Kidney (tissue), 13 donors: ENCODE measurements at regions not wholly inside any gene's neighbourhood (a gene's known extent, or its start where the extent isn't known, plus 50 kb on each side); places are given as distances from the start of the nearest gene placed in this dataset.

Source experiments
- DNase-seq, 5 donors: peaks; one replicate each; pipeline ENCODE4 v3.0.0-alpha.2; 2013 to 2020
- FAIRE-seq: peaks from 2 replicates; lab custom pipeline; 2012; peaks lifted over from hg19 to GRCh38; lab: Jason Lieb, UNC
- H3K27ac ChIP-seq, 2 donors: one replicate each; pipeline ENCODE4 v1.7.0; 2013; ENCODE audit warnings: low read depth in 2 of 2, low read length in 2 of 2, inconsistent platforms in 1 of 2
- H3K27me3 ChIP-seq: one replicate; pipeline ENCODE4 v1.7.1; 2013; ENCODE audit warnings: low read length, inconsistent platforms; ENCODE audit not compliant: control insufficient read depth, insufficient read depth
- H3K36me3 ChIP-seq, 3 donors: one replicate each; pipeline versions ENCODE4 v1.7.0 to v1.7.1; 2013; ENCODE audit warnings: low read length in 3 of 3, control low read depth in 1 of 3, inconsistent platforms in 1 of 3; ENCODE audit not compliant: insufficient read depth in 3 of 3, control insufficient read depth in 2 of 3
- H3K4me1 ChIP-seq, 3 donors: one replicate each; pipeline versions ENCODE4 v1.7.0 to v1.7.1; 2013; ENCODE audit warnings: low read length in 3 of 3, inconsistent platforms in 1 of 3, low read depth in 1 of 3; ENCODE audit not compliant: control insufficient read depth in 2 of 3, insufficient read depth in 2 of 3
- H3K4me3 ChIP-seq, 3 donors: one replicate each; pipeline versions ENCODE4 v1.7.0 to v1.8.1; 2013; ENCODE audit warnings: low read length in 3 of 3, control low read depth in 1 of 3, inconsistent platforms in 1 of 3
- H3K9ac ChIP-seq, 3 donors: one replicate each; pipeline versions ENCODE4 v1.7.0 to v1.7.1; 2013; ENCODE audit warnings: low read length in 3 of 3, control low read depth in 1 of 3, inconsistent platforms in 1 of 3
- H3K9me3 ChIP-seq, 3 donors: one replicate each; pipeline versions ENCODE4 v1.7.0 to v1.7.1; 2013; ENCODE audit warnings: low read length in 3 of 3, control low read depth in 1 of 3, inconsistent platforms in 1 of 3; ENCODE audit not compliant: control insufficient read depth in 2 of 3, insufficient read depth in 1 of 3
- intact Hi-C: fragments of 100-400 bp; cut with DNase I; formaldehyde crosslinking; loops from one replicate; pipeline ENCODE4 v1.11.1; 2022
- TF ChIP-seq, protein P1 (sequence below): IDR thresholded peaks from 3 replicates; pipeline ENCODE4 v1.5.1; 2012; ENCODE audit warnings: mild to moderate bottlenecking, moderate library complexity, borderline replicate concordance; ENCODE audit not compliant: insufficient read depth; ENCODE audit errors: extremely low read depth
- donor health status: control.
- donor health status: control.
- donor health status: control.
- donor health status: control.
- donor health status: control.
- donor health status: DM: yes; HTN: yes; CAD: no.
- donor health status: Normal renal cell carcinoma (clear cell type).

DNA sequence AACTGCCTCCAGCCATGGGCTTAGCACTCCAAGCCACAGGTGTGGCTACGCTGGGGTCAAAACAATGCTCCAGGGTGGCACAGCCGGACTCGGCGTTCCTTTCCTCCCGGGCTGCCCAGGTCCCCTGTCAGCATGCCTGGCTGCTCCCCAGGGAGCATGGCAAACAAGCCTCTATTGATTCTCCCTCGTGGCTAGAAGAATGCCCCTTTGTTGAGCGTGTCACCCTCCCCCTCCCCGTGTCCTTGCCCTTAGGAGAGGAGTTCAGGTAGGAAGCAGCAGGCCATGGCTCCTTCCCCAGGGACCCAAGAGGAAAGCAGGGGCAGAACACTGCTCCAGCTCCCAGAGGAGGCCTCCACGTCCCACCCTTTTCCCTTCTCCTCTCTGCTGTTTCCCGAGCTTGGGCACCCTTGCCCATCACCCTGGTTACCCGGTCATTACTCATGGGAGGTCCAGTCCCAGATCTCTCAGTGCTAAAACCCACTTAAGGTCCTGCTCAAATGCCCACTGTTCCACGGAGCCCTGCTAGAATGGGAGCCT, 57.4 kb upstream of the CITED4 start:
- TF ChIP-seq, protein P1, sequence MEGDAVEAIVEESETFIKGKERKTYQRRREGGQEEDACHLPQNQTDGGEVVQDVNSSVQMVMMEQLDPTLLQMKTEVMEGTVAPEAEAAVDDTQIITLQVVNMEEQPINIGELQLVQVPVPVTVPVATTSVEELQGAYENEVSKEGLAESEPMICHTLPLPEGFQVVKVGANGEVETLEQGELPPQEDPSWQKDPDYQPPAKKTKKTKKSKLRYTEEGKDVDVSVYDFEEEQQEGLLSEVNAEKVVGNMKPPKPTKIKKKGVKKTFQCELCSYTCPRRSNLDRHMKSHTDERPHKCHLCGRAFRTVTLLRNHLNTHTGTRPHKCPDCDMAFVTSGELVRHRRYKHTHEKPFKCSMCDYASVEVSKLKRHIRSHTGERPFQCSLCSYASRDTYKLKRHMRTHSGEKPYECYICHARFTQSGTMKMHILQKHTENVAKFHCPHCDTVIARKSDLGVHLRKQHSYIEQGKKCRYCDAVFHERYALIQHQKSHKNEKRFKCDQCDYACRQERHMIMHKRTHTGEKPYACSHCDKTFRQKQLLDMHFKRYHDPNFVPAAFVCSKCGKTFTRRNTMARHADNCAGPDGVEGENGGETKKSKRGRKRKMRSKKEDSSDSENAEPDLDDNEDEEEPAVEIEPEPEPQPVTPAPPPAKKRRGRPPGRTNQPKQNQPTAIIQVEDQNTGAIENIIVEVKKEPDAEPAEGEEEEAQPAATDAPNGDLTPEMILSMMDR, result no peak
- intact Hi-C loops, result no loop called here
- peaks cover 0 to 8% (median 0%) of the 10 kb centered on the region in 3 donors for H3K4me1 ChIP-seq
- no peaks in the 10 kb centered on the region for H3K36me3 ChIP-seq
- no peak overlapping the region for H3K4me3 ChIP-seq
- no peaks in the 10 kb centered on the region for H3K27me3 ChIP-seq
- no peak overlapping the region for H3K9ac ChIP-seq
- H3K27ac ChIP-seq, result no peak overlapping the region
- no peaks in the 10 kb centered on the region for H3K9me3 ChIP-seq
- FAIRE-seq (no peak), DNase-seq (peak; percentile 52 to 88 (median 60))

DNA sequence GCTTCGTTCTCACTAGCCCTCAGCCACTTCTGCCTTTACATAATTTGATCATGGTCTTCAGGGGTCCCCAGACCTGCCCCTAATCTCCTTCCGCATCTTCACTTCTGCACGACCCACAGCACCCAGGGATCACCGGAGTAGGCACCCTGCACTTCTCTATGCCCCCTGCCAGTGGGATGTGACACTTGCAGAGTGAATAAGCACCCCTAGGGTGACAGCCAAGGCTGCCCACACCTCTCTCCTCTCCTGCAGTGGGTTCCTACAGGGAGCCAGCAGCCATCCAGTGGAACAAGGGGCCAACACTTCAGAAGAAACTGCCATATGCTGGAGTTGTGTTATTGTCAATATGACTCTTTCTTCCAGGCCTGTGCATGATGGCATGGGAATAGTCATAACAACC, 58.0 kb upstream of the CTPS1 start:
- H3K9ac ChIP-seq, result no peak overlapping the region
- no peak for FAIRE-seq
- no peak overlapping the region for H3K27ac ChIP-seq
- H3K4me1 ChIP-seq, result peaks cover 0 to 8% (median 0%) of the 10 kb centered on the region in 3 donors
- no peaks in the 10 kb centered on the region for H3K9me3 ChIP-seq
- TF ChIP-seq, protein P1, result no peak
- H3K27me3 ChIP-seq, result no peaks in the 10 kb centered on the region
- intact Hi-C loops, result no loop called here
- DNase-seq, result no peak
- H3K4me3 ChIP-seq, result no peak overlapping the region
- no peaks in the 10 kb centered on the region for H3K36me3 ChIP-seq

DNA sequence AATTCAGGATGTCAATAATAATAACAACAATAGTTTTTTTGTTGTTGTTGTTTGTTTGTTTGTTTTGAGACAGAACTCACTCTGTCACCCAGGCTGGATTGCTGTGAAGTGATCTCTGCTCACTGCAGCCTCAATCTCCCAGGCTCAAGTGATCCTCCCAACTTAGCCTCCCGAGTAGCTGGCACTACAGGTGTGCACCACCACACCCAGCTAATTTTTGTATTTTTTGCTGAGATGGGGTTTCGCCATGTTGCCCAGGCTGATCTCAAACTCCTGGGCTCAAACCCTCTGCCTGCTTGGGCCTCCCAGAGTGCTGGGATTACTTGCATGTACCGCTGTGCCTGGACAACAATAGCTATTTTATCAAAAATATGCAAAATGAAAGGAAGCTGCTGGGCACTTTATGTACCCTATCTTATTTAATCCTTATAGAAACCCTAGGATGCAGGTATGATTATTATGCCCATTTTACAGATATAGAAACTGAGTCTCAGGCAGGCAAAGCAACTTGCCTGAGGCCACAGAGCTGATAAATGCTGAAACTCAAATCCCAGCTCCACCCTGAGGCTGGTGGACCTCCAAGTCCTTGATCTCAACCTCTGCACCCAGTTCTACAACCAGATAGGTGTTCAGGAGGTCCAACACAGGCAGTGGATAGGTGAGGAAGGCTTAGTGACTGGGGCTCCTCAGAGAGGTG, 57.4 kb upstream of the CTPS1 start:
- FAIRE-seq (no peak), DNase-seq (no peak)
- Histone ChIP-seq H3K4me1 (peaks cover 0 to 8% (median 0%) of the 10 kb centered on the region in 3 donors), H3K4me3 (no peak overlapping the region), H3K9me3 (no peaks in the 10 kb centered on the region), H3K36me3 (no peaks in the 10 kb centered on the region), H3K27ac (no peak overlapping the region), H3K27me3 (no peaks in the 10 kb centered on the region), H3K9ac (no peak overlapping the region)
- TF ChIP-seq, protein P1, result no peak
- intact Hi-C loops, result no loop called here
